Left ventricle myocardium inferior (tissue), 1 donor: ENCODE measurements at regions not wholly inside any gene's neighbourhood (a gene's known extent, or its start where the extent isn't known, plus 50 kb on each side); places are given as distances from the start of the nearest gene placed in this dataset.

Experiments
- DNase-seq: peaks from one replicate; pipeline ENCODE4 v3.0.0-alpha.2; 2020
- H3K27ac ChIP-seq: fragments of 200-600 bp; replicated peaks from 2 replicates; pipeline ENCODE4 v1.8.0; 2021
- H3K27me3 ChIP-seq: fragments of 200-600 bp; 2 replicates; pipeline ENCODE4 v1.8.0; 2021; ENCODE audit warnings: low read depth
- H3K36me3 ChIP-seq: fragments of 200-600 bp; 2 replicates; pipeline ENCODE4 v1.8.0; 2021
- H3K4me1 ChIP-seq: fragments of 200-600 bp; 2 replicates; pipeline ENCODE4 v1.8.0; 2021
- H3K4me3 ChIP-seq: fragments of 200-600 bp; 2 replicates; pipeline ENCODE4 v1.8.0; 2021; ENCODE audit warnings: mild to moderate bottlenecking, moderate library complexity
- H3K9me3 ChIP-seq: fragments of 200-600 bp; replicated peaks from 2 replicates; pipeline ENCODE4 v1.8.0; 2021
- CTCF ChIP-seq: fragments of 200-600 bp; IDR thresholded peaks from 2 replicates; pipeline ENCODE4 v1.8.0; 2021; ENCODE audit warnings: antibody characterized with exemption, mild to moderate bottlenecking, borderline replicate concordance
- intact Hi-C: fragments of 100-400 bp; cut with micrococcal nuclease; formaldehyde crosslinking; loops from one replicate; pipeline ENCODE4 v1.11.0; 2022
- donor health status: DM: no; HTN: yes; CAD: no; lungs with severe emphysema.

DNA sequence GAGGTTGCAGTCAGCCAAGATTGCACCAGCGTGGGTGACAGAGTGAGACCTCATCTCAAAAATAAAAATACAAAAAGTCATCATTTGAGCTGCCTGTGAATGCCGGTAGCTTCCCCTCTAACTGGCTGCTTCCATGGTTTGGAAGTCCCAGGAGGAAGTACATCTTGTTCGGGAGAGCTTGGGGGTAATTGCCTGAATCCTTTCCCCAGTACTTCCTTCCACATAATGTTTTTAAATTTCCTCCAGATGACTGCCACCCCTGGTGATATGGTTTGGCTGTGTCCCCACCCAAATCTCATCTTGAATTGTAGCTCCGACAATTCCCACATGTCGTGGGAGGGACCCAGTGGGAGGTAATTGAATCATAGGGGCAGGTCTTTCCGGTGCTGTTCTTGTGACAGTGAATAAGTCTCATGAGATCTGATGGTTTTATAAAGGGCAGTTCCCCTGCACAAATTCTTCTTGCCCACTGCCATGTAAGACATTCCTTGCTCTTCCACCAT lies 87.2 kb downstream of the SPRING1 start:
- intact Hi-C loops, result no loop called here
- Histone ChIP-seq H3K27ac (peak overlapping the region; percentile 58), H3K9me3 (peaks cover 13% of the 10 kb centered on the region), H3K4me3 (no peak overlapping the region), H3K36me3 (no peaks in the 10 kb centered on the region), H3K4me1 (peaks cover 14% of the 10 kb centered on the region), H3K27me3 (peaks cover 4% of the 10 kb centered on the region)
- no peak for DNase-seq
- no peak for TF ChIP-seq CTCF

- peaks cover 4% of the 10 kb centered on the region for H3K27me3 ChIP-seq
- no peaks in the 10 kb centered on the region for H3K36me3 ChIP-seq
- peak overlapping the region; percentile 58 for H3K27ac ChIP-seq
- intact Hi-C loops, result no loop called here
- no peak overlapping the region for H3K4me3 ChIP-seq
- DNase-seq, result no peak
- H3K9me3 ChIP-seq, result peaks cover 13% of the 10 kb centered on the region
- H3K4me1 ChIP-seq, result peaks cover 14% of the 10 kb centered on the region
- no peak for TF ChIP-seq CTCF
Measured at GRCh38 chr12:116650062-116650461, 87.8 kb downstream of the SPRING1 start.

DNA sequence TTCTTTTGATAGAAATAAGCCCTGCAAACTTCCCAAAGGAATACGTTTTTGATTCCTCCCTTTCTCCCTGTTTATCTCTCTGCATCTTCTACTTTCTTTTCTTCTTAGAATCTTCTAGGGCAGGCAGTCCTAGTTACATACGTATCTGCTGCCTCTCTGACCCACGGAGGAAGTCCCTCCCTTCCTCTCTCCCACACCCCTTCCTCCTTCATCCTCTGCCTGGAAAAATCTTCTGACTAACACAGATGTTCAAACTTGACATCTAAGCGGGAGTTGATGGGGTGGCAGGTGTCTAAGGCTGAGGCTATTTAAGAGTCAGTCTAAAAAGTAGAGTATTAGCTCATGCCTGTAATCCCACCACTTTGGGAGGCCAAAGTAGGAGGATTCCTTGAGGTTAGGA lies 88.6 kb downstream of the MAP1LC3B2 start:
- H3K36me3 ChIP-seq, result no peaks in the 10 kb centered on the region
- peaks cover 4% of the 10 kb centered on the region for H3K27me3 ChIP-seq
- peaks cover 8% of the 10 kb centered on the region for H3K9me3 ChIP-seq
- no peak overlapping the region for H3K4me3 ChIP-seq
- no peak for TF ChIP-seq CTCF
- DNase-seq, result no peak
- H3K4me1 ChIP-seq, result peaks cover 14% of the 10 kb centered on the region
- intact Hi-C loops, result no loop called here
- peak overlapping the region; percentile 61 for H3K27ac ChIP-seq

DNA sequence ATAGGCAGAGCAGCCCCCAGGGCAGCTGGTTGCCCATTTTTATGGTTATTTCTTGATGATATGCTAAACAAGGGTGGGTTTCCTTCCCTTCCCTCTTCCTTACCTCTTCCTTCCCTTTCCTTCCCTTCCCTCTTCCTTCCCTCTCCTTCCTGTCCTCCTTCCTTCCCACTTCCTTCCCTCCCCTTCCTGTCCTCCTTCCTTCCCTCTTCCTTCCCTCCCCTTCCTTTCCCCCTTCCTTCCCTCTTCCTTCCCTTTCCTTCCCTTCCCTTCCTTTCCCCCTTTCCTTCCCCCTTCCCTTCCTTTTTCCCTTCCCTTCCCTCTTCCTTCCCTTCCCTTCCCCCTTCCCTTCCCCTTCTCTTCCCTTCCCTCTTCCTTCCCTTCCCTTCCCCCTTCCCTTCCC lies 87.7 kb downstream of the MAP1LC3B2 start:
- intact Hi-C loops, result no loop called here
- no peak for DNase-seq
- H3K9me3 ChIP-seq, result peaks cover 3% of the 10 kb centered on the region

DNA sequence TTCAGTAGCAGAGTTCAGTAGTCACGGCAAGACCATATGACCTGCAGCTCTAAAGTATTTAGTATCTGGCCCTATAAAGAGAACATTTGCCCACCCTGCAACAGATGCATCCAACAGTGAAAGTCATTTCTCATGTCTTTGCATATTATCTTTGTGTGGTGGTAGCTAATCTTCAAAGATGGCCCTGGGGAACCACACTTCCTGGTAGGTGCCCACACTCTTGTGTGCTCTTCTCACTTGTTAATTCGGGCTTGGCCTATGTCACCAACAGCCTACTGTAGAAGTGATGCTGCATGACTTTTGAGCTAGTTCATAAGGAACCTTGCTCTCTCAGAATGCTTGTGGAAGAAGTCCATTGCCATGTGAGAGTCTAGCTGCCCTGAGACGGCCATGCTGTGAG lies 85.6 kb downstream of the MAP1LC3B2 start:
- TF ChIP-seq CTCF, result no peak
- no peak for DNase-seq
- peaks cover 3% of the 10 kb centered on the region for H3K9me3 ChIP-seq
- H3K4me3 ChIP-seq, result no peak overlapping the region
- no peak overlapping the region for H3K27ac ChIP-seq
- peaks cover 7% of the 10 kb centered on the region for H3K4me1 ChIP-seq
- intact Hi-C loops, result no loop called here
- H3K27me3 ChIP-seq, result peaks cover 4% of the 10 kb centered on the region
- no peaks in the 10 kb centered on the region for H3K36me3 ChIP-seq

More for the DNA sequence above, 87.7 kb downstream of the MAP1LC3B2 start:
- TF ChIP-seq CTCF, result no peak
- Histone ChIP-seq H3K27ac (no peak overlapping the region), H3K4me3 (no peak overlapping the region), H3K36me3 (no peaks in the 10 kb centered on the region), H3K27me3 (peaks cover 4% of the 10 kb centered on the region), H3K4me1 (peaks cover 14% of the 10 kb centered on the region)
